Tongue (tissue), 1 donor: ENCODE measurements at regions not wholly inside any gene's neighbourhood (a gene's known extent, or its start where the extent isn't known, plus 50 kb on each side); places are given as distances from the start of the nearest gene placed in this dataset.
A peak's percentile ranks its signal among the peaks of the same experiment; 100 is the strongest.

Source experiments
- DNase-seq: peaks from one replicate; pipeline ENCODE4 v3.0.0-alpha.2; 2015

DNA sequence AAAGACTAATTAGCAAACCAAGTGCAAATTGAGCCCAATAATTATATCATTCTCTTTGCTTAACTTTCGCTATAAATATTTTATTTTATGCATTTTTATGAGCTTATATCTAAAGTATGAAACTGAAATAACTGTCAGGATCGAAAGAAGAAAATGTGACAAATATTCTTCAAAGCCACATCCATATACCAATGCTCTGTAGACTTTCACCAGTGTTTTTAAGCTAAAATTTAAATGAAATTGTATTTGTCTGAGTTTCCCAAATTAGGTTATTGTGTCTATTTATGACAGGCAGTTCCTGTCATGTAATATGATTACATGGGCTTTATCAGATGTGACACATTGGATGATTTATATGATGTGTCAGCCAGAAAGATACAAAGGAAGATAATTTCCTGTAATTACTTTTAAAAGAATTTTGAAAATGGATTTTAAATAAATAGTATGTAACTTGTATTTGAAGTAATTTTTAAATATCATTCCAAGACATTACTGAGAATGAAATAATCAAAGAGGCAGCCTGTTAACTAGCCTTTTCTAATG lies 317.9 kb upstream of the KLF6 start:
- DNase-seq = no peak

- no peak for DNase-seq
These were observed 317.1 kb upstream of the KLF6 start for GRCh38 chr10:4101918-4102654.

DNA sequence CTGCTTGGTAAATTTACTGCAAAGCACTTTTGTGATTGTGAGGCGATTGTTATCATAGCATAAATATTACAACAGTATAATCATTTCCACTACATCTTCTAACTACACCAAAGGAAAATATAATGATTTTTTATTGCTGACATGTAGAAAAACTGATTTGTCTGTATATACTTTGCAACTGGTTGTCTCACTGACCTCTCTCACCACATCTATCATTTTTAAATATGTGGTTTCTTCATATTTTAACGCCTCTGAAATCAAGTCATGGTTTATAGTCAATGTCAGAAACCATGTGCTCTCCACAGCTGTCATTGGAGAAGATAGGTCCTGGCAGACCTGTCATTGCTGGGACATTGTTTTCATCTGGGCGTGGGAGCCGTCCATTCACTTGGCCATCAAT lies 315.4 kb upstream of the KLF6 start:
- DNase-seq = no peak

- DNase-seq = no peak
These were observed 314.2 kb upstream of the KLF6 start for GRCh38 chr10:4099202-4099601.

- no peak for DNase-seq
These were observed 310.3 kb upstream of the KLF6 start for GRCh38 chr10:4095166-4095917.

- DNase-seq = no peak
These were observed 309.7 kb upstream of the KLF6 start for GRCh38 chr10:4094751-4095150.

DNA sequence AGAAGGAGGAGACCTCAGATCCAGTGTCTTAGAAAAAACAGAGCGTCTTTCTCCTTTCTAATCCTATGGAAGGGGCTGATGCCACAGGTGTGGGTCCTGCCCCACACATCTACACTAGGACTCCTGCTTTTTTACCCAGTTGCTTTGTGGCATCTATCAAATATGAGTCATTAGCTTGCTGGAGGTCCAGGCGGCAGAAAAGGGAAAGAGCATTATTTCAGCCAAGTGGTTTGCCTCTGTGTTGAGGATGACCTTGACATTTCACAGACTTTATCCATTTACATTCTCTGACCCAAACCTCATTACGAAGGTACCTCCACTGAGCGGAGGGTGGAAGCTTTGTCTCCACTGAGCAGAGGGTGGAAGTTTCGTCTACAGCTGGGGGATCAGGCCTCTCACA lies 308.4 kb upstream of the KLF6 start:
- DNase-seq = no peak

GRCh38 chr10:4088354-4089066 lies 303.5 kb upstream of the KLF6 start:
- DNase-seq = no peak

- peak; percentile 61 for DNase-seq
These were observed 301.3 kb upstream of the KLF6 start for GRCh38 chr10:4086131-4086898.

DNA sequence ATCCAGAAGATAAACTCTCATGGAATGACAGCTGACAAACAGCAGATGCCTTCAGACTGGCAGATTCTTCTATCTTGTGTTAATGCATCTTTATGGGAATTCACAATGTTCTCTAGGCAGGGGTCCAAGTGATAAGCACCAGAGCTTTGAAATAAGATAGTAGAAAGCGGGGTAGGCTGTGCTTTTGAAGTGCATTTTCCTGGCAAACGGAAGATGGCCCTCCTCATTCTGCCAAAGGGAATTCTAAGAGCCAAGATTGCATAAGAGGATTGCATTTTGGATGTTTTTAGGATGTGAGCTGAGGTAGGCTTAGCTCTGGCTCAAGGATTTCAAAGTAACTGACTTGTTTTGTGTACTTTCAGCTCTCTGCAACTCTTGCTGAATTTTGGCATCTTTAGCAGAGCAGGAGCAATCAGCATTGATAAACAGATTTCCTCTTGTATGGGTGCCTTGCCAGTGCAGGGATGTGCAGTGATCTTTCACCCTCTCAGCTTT lies 298.5 kb upstream of the KLF6 start:
- peak; percentile 54 for DNase-seq

- no peak for DNase-seq
These were observed 297.9 kb upstream of the KLF6 start for GRCh38 chr10:4082861-4083260.

GRCh38 chr10:4081685-4082111 lies 296.7 kb upstream of the KLF6 start:
- DNase-seq = peak; percentile 46

GRCh38 chr10:4080225-4080805 lies 295.3 kb upstream of the KLF6 start:
- no peak for DNase-seq

- DNase-seq = no peak
These were observed 294.8 kb upstream of the KLF6 start for GRCh38 chr10:4079803-4080202.

- DNase-seq = no peak
These were observed 292.8 kb upstream of the KLF6 start for GRCh38 chr10:4077804-4078203.

- DNase-seq = no peak
These were observed 292.0 kb upstream of the KLF6 start for GRCh38 chr10:4076983-4077382.

- no peak for DNase-seq
These were observed 290.4 kb upstream of the KLF6 start for GRCh38 chr10:4075443-4075842.

DNA sequence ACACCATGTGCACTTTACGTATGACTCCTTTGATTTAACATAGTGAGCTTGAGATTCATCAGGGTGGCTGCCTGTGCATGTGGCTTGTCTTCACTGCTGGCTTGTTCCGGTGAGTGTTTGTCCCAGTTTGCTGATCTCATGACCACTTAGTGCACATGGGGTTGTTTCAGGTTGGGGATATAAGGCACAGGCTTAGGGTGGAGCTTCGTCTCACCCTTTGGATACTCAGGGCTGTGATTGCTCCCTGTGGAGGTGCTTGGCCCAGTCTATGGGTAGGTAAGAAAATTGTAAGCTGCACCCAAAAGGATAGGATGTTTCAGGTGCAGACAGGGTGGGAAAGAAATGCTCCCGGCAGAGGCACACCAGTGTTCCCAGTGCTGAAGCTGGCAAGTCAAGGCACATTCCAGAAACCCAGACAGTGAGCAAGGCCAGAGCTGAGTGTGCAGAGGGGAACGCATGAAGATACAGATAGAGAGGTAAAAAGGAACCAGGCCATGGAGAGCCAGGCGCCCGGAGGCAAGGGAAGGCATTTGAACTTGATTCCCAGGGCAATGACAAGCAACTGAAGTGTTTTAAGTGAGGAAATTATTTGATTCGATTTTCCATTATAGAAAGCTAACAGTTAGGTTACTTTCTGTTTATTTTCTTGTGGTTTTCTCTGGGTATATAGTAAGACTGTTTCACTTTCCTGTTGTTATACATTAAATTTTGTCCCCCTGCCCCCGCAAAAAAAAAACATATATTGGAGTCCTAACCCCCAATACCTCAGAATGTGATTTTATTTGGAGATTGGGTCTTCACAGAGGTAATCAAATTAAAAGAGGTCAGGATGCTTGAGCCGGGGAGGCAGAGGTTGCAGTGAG lies 289.8 kb upstream of the KLF6 start:
- no peak for DNase-seq

DNA sequence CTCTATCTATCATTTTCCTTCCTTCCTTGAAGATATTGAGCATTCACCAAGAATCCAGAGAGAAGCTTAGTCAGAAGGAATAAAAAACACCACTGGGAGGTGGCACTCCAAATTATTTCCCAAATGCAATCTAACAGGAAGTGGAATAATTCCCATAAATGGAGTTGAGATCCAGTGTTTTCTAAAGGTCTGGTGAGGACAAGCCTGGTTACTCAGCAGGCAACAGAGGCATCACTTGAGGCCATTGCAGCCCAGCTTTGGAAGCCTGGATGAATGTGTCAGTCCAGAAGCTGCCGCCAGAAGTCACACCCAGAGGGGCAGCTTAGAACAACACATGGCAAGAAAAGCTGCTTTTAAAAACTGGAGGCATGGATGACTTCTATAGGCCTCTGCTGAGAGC lies 288.9 kb upstream of the KLF6 start:
- no peak for DNase-seq

- DNase-seq = no peak
These were observed 286.1 kb upstream of the KLF6 start for GRCh38 chr10:4070921-4071660.
